CD14-positive monocyte (primary cell): ENCODE measurements at regions not wholly inside any gene's neighbourhood (a gene's known extent, or its start where the extent isn't known, plus 50 kb on each side); places are given as distances from the start of the nearest gene placed in this dataset. TPM values are rescaled to one million over a fixed set of nuclear protein-coding genes. Genes with fewer than 3 reads are reported as not detected.
"Not testable (repeated sequence)": the region's sequence is repeated elsewhere in the genome, so short reads cannot be mapped to it uniquely, and the experiment has no call there.

ENCODE experiments used
- DNase-seq, 3 donors: peaks; one replicate each; pipeline ENCODE4 v3.0.0-alpha.2; 2011 to 2022
- H2AFZ ChIP-seq: 2 replicates; pipeline ENCODE4 v1.6.0; 2012; ENCODE audit warnings: mild to moderate bottlenecking, low read depth, low read length, inconsistent platforms; ENCODE audit not compliant: insufficient read depth, poor library complexity, severe bottlenecking
- H3K27ac ChIP-seq, 2 donors: 1 replicate in 1 of 2; 2 replicates in 1 of 2; pipeline ENCODE4 v1.5.1; 2012 to 2013; ENCODE audit warnings: low read length in 2 of 2, control low read depth in 1 of 2, inconsistent platforms in 1 of 2, low read depth in 1 of 2, mild to moderate bottlenecking in 1 of 2
- H3K27me3 ChIP-seq, 2 donors: one replicate each; pipeline versions ENCODE4 v1.6.0 to v1.6.1; 2011 to 2013; ENCODE audit warnings: low read length in 2 of 2; ENCODE audit not compliant: control insufficient read depth in 2 of 2, insufficient read depth in 2 of 2
- H3K36me3 ChIP-seq, 2 donors: replicated peaks in 1 of 2; 1 replicate in 1 of 2; 2 replicates in 1 of 2; pipeline versions ENCODE4 v1.5.1 to v1.6.1; 2012 to 2013; ENCODE audit warnings: low read length in 2 of 2, control low read depth in 1 of 2, inconsistent platforms in 1 of 2, mild to moderate bottlenecking in 1 of 2; ENCODE audit not compliant: insufficient read depth in 2 of 2, control insufficient read depth in 1 of 2
- H3K4me1 ChIP-seq, 2 donors: 1 replicate in 1 of 2; 2 replicates in 1 of 2; pipeline versions ENCODE4 v1.5.1 to v1.6.1; 2012 to 2013; ENCODE audit warnings: low read length in 2 of 2, control low read depth in 1 of 2, inconsistent platforms in 1 of 2, mild to moderate bottlenecking in 1 of 2, moderate library complexity in 1 of 2; ENCODE audit not compliant: insufficient read depth in 2 of 2, control insufficient read depth in 1 of 2
- H3K4me2 ChIP-seq: replicated peaks from 2 replicates; pipeline ENCODE3; 2012; ENCODE audit warnings: low read length, moderate library complexity, mild to moderate bottlenecking; ENCODE audit not compliant: poor library complexity, severe bottlenecking; ENCODE audit errors: extremely low read depth
- H3K4me3 ChIP-seq, 3 experiments: fragments of 200-600 bp in 1 of 3; sonication (generic) in 1 of 3; replicated peaks in 1 of 3; 1 replicate in 2 of 3; 2 replicates in 1 of 3; pipeline ENCODE4 v1.5.1; 2011 to 2013; ENCODE audit warnings: low read length in 3 of 3, mild to moderate bottlenecking in 3 of 3, control low read depth in 2 of 3, low read depth in 2 of 3, inconsistent platforms in 1 of 3, moderate library complexity in 1 of 3
- H3K79me2 ChIP-seq: 2 replicates; pipeline ENCODE4 v1.6.0; 2012; ENCODE audit warnings: mild to moderate bottlenecking, control low read depth, inconsistent platforms, low read length, moderate library complexity; ENCODE audit not compliant: insufficient read depth
- H3K9ac ChIP-seq: 2 replicates; pipeline ENCODE4 v1.6.0; 2017; ENCODE audit warnings: low read length, mild to moderate bottlenecking; ENCODE audit not compliant: insufficient read depth, poor library complexity, severe bottlenecking
- H3K9me3 ChIP-seq, 2 donors: replicated peaks in 1 of 2; 1 replicate in 1 of 2; 2 replicates in 1 of 2; pipeline versions ENCODE4 v1.5.1 to v1.6.1; 2012 to 2013; ENCODE audit warnings: low read length in 2 of 2, control low read depth in 1 of 2; ENCODE audit not compliant: control insufficient read depth in 1 of 2, insufficient read depth in 1 of 2
- H4K20me1 ChIP-seq: 2 replicates; pipeline ENCODE4 v1.6.0; 2012; ENCODE audit warnings: mild to moderate bottlenecking, low read length, control low read depth, moderate library complexity; ENCODE audit not compliant: insufficient read depth
- H3K27ac Mint-ChIP-seq, 7 donors: one replicate each; pipeline ENCODE4 v1.8.0; 2020; ENCODE audit warnings: mild to moderate bottlenecking in 7 of 7, mixed read lengths in 7 of 7, moderate library complexity in 6 of 7, inconsistent platforms in 2 of 7
- H3K27me3 Mint-ChIP-seq, 3 donors: one replicate each; pipeline ENCODE4 v1.8.0; 2021 to 2022; ENCODE audit warnings: low read depth in 3 of 3, mild to moderate bottlenecking in 3 of 3, mixed read lengths in 3 of 3, moderate library complexity in 3 of 3, inconsistent platforms in 1 of 3
- H3K36me3 Mint-ChIP-seq, 2 donors: one replicate each; pipeline ENCODE4 v1.8.0; 2020; ENCODE audit warnings: mixed read lengths in 2 of 2, inconsistent platforms in 1 of 2, mild to moderate bottlenecking in 1 of 2
- H3K4me1 Mint-ChIP-seq: one replicate; pipeline ENCODE4 v1.8.0; 2020; ENCODE audit warnings: mild to moderate bottlenecking, mixed read lengths
- H3K4me3 Mint-ChIP-seq, 2 donors: one replicate each; pipeline ENCODE4 v1.8.0; 2020; ENCODE audit warnings: mild to moderate bottlenecking in 2 of 2, mixed read lengths in 2 of 2, moderate library complexity in 1 of 2
- H3K9me3 Mint-ChIP-seq, 7 donors: one replicate each; pipeline ENCODE4 v1.8.0; 2020 to 2022; ENCODE audit warnings: mixed read lengths in 7 of 7, mild to moderate bottlenecking in 6 of 7, moderate library complexity in 6 of 7, inconsistent platforms in 2 of 7
- WGBS: methylation state at CpG from one replicate; pipeline ENCODE4 v1.1.5; 2013; ENCODE audit warnings: missing lambda C conversion rate; ENCODE audit not compliant: insufficient coverage; 5-methylcytosine and 5-hydroxymethylcytosine counted together
- intact Hi-C, 2 donors: fragments of 100-400 bp; cut with micrococcal nuclease; formaldehyde crosslinking; loops; one replicate each; pipeline versions ENCODE4 v1.15.0 to v1.15.1; 2023
- small RNA-seq: library from RNA; depleted of rRNA; stranded (forward); fragments of <200 nt; gene quantifications from one replicate; pipeline ENCODE3, GENCODE V24; 2012; ENCODE audit warnings: low read depth; ENCODE audit not compliant: insufficient read length

DNA sequence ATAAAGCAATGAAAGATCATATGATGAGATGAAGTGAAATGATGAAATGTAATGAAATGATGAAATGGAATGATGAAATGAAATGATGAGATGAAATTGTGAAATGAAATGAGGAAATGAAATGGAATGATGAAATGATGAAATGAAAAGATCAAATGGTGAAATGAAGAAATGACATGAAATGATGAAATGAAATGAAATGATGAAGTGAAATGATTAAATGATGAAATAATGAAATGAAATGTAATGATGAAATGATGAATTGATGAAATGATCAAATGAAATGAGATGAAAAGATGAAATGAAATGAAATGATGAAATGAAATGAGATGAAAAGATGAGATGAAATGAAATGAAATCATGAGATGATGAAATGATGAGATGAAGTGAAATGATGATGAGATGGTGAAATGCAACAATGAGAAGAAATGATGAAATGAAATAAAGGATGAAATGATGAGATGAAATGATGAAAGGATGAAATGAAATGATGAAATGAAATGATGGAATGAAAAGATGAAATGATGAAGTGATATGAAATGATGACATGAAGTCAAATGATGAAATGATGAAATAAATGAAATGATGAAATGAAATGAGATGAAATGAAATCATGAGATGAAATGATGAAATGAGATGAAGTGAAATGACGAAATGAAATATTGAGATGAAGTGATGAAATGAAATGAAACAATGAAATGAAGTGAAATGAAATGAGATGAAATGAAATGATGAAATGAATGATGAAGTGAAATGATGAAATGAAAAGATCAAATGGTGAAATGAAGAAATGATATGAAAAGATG is 130.5 kb upstream of the TP53TG3C start:
- H3K4me1 Mint-ChIP-seq, DNase-seq, H3K27me3 ChIP-seq, H3K27me3 Mint-ChIP-seq, H3K9me3 Mint-ChIP-seq, H3K9ac ChIP-seq, H3K4me3 Mint-ChIP-seq, H3K36me3 Mint-ChIP-seq, H4K20me1 ChIP-seq, intact Hi-C loops, H3K9me3 ChIP-seq, H3K27ac Mint-ChIP-seq, H3K27ac ChIP-seq, H2AFZ ChIP-seq, H3K4me2 ChIP-seq, H3K4me1 ChIP-seq, H3K4me3 ChIP-seq, H3K36me3 ChIP-seq, H3K79me2 ChIP-seq: not testable (repeated sequence)
- no CpG with 5 or more reads among the region's 1 CpG for WGBS

DNA sequence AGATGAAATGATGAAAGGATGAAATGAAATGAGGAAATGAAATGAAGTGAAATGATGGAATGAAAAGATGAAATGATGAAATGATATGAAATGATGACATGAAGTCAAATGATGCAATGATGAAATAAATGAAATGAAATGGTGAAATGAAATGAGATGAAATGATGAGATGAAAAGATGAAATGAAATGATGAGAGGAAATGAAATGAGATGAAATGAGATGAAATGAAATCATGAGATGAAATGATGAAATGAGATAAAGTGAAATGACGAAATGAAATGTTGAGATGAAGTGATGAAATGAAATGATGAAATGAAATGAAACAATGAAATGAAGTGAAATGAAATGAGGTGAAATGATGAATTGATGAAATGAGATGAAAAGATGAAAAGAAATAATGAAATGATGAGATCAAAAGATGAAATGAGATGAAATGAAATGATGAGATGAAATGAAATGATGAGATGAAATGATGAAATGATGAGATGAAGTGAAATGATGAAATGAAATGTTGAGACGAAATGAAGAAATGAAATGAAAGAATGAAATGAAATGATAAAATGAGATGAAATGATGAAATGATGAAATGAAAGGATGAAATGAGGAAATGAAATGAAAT is 129.5 kb upstream of the TP53TG3C start:
- H3K9me3 ChIP-seq, H3K27me3 Mint-ChIP-seq, H3K9me3 Mint-ChIP-seq, H4K20me1 ChIP-seq, H3K4me3 ChIP-seq, H3K4me2 ChIP-seq, H2AFZ ChIP-seq, H3K4me1 ChIP-seq, H3K27ac ChIP-seq, H3K4me1 Mint-ChIP-seq, H3K27me3 ChIP-seq, H3K36me3 ChIP-seq, intact Hi-C loops, DNase-seq, H3K27ac Mint-ChIP-seq, H3K9ac ChIP-seq, H3K4me3 Mint-ChIP-seq, H3K36me3 Mint-ChIP-seq, H3K79me2 ChIP-seq: not testable (repeated sequence)
- 36% methylated on average over 2 of the region's 2 CpGs for WGBS

Small RNAs in the stretch of these regions (small RNA-seq; reads per million reads assigned to genes)
- not detected for gene AC145350.3
